Uterus (tissue), 2 donors: ENCODE measurements at regions not wholly inside any gene's neighbourhood (a gene's known extent, or its start where the extent isn't known, plus 50 kb on each side); places are given as distances from the start of the nearest gene placed in this dataset.

Source experiments
- POLR2A ChIP-seq, 2 donors: fragments of 450-650 bp; IDR thresholded peaks; one replicate each; pipeline ENCODE4 v1.6.1; 2016; ENCODE audit warnings: antibody characterized with exemption in 2 of 2, mild to moderate bottlenecking in 1 of 2, moderate library complexity in 1 of 2
- TF ChIP-seq, protein P1 (sequence below), 4 experiments: fragments of 200-600 bp in 2 of 4; fragments of 450-650 bp in 2 of 4; sonication (generic) in 2 of 4; IDR thresholded peaks; one replicate each; pipeline ENCODE4 v1.5.1; 2016 to 2019; ENCODE audit warnings: antibody characterized with exemption in 4 of 4, mild to moderate bottlenecking in 2 of 4, moderate library complexity in 1 of 4

DNA sequence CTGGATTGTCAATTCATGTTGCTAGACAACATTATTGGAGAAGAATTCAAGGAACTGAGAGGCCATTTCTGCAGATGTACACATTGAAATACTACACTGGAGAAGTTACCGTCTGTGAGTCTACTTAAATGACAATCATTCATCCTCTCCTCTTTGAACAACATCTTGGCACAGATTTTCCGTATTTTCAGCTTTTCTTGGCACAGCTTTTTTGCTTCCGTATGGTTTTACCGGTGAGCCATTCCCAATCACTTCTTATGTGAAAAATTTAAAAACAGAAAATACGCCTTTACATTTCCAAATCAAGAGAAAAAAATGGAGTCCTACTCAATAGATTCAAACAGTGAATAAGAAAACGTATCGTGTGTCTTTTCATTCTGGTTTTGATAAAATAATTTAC lies 1493.7 kb downstream of the AMY1C start:
- no peak for TF ChIP-seq POLR2A (IDR thresholded peaks at IDR 0.05)
- TF ChIP-seq, protein P1, sequence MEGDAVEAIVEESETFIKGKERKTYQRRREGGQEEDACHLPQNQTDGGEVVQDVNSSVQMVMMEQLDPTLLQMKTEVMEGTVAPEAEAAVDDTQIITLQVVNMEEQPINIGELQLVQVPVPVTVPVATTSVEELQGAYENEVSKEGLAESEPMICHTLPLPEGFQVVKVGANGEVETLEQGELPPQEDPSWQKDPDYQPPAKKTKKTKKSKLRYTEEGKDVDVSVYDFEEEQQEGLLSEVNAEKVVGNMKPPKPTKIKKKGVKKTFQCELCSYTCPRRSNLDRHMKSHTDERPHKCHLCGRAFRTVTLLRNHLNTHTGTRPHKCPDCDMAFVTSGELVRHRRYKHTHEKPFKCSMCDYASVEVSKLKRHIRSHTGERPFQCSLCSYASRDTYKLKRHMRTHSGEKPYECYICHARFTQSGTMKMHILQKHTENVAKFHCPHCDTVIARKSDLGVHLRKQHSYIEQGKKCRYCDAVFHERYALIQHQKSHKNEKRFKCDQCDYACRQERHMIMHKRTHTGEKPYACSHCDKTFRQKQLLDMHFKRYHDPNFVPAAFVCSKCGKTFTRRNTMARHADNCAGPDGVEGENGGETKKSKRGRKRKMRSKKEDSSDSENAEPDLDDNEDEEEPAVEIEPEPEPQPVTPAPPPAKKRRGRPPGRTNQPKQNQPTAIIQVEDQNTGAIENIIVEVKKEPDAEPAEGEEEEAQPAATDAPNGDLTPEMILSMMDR (IDR thresholded peaks at IDR 0.05) = no peak
